GM19452 (cell line): ENCODE measurements at regions not wholly inside any gene's neighbourhood (a gene's known extent, or its start where the extent isn't known, plus 50 kb on each side); places are given as distances from the start of the nearest gene placed in this dataset.

Experiments used
- ATAC-seq: cut with Tn5 transposase; IDR thresholded peaks from one replicate; pipeline ENCODE4 v1.9.1; 2021; ENCODE audit not compliant: unreplicated experiment

DNA sequence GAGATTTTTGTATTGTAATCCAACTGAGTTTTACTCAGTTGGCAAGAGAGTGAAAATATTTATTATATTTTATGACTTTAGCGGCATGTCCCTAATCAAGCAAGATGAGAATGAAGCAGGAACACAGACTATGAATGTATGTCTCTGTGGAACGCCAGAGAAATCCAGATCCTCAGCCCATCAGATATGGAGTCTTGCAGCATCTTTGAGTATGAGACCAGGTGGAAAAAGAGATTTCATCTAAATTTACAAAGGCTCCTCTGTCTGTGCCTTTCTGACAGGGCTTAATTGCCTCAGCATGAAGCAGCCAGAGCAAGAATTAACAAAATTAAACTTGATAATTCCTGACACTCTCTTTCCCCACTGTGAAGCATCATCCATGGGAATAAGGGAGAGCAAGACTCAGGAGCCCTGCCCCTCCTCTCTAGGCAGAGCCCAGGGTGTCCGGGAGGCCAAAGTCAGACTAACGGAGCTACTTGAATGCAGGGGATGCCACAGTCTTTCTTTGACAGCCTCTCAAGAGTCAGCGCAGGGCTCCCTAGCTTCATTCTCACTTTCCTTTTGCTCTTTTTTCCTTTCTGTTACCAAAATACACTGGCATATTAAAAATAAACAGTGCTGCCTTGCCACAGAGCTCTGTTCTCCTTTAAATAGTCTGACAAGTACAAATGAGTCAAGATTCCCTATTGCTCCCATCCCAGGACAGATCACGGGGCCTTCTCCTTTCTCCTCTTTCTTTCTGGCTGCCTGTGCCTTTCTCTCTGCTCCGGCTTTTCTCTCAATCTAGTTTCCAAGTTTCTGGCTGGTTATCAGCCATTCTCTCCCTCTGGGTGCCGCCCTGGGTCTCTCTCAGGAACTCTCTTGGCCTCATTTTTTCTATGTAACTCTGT is 132.2 kb upstream of the INHBA start:
- ATAC-seq = no peak

DNA sequence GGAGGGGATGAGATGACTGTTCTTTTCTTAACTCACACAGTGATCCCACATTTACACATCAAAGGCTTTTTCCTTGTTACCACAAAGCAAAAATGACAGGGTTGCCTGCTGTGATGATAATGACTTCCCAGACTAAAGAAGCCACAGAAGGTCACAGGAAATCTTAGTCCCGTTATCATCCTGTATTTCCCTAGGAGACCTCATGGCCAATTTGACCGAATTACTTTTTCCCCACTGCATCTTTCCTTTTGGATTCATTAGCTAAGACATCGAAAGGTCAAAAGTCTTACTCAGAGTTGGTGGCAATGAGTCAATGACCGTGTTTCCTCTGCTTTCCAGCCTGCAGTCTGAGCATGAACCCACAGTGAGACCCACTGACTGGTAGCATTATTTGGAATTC is 130.1 kb upstream of the INHBA start:
- no peak for ATAC-seq

DNA sequence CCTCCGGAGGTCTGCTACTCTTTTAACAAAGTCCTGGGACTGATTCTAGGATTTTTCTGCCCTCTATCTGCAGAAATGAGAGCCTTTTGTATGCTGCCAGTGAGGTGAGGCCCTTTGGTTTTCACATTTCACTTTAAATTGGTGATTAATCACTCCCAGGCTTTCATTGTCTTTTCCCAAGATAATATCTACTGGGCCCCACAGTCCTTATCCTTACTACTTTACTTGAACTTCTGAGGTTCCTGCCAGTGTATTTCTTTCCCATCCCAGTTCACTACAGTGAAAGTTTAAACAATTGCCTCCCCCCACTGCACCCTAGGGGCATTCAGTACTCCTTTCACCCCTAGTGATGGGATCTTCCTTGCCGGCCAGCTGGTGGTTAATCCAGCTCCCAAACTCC is 127.4 kb upstream of the INHBA start:
- ATAC-seq = no peak

DNA sequence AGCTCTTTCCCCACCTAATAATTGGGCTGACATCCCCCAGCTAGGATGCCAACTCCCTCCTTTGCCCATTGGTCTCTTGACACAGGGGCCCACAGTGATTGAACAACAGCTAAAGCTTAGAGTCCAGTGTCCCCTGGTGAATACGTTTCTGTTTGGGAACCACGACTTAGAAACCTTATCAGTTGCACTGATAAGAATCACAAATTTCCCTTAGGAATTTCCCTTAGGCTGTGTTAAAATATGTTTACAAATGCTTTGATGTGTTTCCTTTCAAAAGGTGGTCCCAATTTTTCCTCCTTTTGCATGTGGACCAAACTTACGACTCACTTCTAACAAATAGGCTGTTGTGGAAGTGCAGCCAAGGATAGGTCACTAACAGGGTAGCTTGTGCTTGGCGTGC is 126.0 kb upstream of the INHBA start:
- ATAC-seq = no peak

DNA sequence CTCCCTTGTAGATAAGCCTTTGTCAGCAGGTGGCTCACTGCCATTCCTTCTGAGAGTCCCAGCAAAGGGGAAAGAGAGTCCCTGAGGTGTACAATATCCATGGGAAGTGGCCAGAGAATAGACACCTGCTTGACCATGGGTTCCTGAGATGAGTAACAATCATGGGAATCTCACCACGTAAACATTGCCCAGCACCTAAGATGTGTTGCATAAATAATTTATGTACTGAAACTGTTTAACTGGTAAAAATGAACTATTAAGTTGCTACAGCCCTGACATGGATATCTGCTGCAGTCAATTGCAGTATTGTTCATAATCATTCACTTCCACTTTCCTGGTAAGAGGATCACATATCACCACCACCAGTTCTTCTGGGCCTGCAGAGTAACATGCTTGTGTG is 123.8 kb upstream of the INHBA start:
- no peak for ATAC-seq

DNA sequence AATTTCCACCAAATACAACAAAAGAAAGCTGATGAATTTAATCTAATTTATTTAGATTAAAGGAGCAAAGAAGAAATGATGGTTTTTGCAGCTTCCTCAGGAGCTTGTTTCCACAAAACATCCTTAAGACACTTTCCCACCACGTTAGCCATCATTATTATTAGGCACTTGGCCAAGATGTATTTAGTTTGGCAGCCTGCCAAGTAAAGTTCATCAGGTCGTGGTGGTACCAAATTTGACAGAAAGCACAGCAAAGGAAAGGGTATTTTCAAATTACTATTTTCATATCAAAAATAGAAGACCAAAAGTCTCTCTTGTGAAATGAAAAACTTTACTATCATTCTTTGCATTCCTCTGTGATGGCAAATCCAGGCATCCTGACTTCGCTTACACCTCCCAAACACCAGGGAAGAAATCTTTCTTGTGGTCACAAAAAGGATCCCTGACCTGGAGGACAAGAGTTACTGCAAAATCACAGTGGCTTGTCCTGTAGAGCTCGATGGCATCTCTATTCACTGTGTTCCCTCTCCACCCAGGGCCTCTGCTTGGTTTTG is 123.1 kb upstream of the INHBA start:
- no peak for ATAC-seq

DNA sequence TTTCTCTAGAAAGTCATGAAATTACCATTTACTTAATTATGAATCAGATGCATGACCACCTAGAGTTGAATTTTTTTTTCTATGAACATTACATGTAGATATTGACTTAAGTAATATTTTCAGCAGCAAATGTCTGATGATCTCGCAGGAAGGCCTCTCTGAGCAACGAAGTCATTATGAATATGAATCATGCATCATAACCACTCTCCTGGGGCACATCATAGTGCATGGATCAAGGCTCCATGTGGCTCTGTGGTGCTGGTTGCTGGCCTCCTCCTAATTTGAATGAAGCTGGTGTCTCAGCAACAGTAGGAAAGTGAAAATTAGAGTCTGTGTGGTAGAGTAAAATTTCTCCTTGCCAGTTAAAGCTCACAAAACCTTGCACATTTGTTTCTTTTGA is 121.4 kb upstream of the INHBA start:
- ATAC-seq = no peak

DNA sequence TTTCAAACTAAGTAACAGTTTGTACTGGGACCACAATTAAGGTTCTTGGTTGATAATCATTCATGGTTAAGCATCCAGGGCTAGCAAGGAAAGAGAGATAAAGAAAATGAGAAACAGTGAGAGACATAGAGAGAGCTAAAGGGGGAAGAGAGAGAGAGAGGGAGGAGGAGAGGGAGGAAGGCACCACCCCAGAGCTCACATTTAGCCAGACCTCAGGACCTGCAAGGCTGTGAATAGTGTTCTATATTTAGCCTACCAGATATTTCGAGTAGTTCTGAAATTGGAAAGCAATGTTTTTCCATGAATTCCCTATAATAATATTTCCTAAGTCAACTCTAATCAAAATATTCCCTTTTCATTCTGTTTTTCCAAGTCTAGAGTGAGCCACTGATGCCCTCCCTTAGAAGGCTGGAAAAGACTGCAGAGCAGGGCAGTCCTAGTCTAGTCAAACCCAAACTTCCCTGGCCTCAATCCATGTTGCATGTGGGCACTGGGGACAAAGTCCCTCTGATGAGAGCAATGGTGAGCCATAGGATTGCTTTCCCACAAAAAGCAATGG is 119.4 kb upstream of the INHBA start:
- ATAC-seq = no peak

DNA sequence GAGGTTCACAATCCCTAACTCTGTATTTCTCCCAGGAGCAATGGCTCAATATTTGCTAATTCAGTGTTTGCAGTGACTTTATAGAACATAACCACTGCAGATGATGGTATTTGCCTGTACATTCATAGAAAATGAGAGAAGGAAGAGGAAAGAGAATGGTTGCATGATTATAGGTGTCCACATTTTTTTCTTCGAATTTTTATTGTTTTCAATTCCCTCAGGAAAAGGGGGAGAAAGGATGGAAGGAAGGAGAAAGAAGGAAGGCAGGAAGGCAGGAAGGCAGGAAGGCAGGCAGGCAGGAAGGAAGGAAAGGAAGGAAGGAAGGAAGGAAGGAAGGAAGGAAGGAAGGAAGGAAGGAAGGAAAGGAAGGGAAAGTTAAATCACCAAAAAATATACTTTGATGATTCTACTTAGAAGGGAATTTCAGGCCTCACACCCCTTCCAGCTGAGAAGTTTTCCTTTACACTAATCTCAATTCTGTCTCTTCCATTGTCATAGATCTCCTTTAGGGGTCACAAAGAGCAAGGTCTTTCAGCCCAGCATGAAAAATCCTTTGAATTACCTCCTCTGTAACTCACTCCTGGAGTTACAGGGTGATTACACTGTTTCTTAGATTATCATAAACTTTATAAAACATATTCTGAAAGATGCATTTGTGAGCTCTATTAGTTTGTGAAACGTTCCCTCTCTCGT is 118.8 kb upstream of the INHBA start:
- ATAC-seq = no peak

DNA sequence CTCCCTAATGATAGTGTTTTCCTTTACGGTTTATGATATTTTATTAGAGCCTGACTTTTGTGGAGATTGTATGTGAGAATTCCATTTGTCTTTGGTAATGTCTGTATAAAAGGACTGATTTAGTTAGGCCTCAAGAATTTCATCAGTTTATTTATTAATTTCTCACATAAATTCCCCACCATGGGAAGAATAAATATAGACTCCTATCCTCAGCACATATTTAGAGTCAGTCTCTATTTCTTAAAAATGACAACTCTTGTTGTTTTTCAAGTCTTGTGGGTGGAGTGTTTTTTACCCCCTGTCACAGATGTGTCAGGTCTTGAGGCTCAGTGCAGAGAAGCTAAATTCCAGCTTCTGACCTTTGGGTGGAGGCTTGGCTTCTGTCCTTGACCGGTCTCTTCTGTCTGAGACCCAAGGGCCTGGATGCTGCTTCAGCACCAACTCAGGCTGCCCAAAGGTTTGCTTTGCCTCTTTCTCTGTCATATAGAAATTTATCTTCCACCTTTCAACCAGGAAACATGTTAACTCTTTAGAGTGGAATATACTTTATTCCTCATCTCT is 117.3 kb upstream of the INHBA start:
- ATAC-seq = no peak

DNA sequence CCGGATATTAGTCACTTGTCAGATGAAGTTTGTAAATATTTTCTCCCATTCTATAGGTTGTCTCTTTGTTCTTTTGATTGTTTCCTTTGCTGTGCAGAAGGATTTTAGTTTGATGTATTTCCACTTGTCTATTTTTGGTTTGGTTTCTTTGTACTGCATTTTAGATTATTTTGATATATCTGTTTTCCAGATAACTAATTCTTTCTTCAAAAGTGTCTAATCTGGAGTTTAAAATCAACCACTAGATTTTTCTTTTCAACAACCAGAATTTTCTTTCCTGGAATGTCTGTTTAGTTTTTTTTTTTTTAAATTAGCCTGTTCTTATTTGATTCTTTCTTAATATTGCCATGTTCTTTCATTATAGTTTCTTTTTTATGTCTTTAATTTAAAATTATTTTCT is 116.8 kb upstream of the INHBA start:
- no peak for ATAC-seq

DNA sequence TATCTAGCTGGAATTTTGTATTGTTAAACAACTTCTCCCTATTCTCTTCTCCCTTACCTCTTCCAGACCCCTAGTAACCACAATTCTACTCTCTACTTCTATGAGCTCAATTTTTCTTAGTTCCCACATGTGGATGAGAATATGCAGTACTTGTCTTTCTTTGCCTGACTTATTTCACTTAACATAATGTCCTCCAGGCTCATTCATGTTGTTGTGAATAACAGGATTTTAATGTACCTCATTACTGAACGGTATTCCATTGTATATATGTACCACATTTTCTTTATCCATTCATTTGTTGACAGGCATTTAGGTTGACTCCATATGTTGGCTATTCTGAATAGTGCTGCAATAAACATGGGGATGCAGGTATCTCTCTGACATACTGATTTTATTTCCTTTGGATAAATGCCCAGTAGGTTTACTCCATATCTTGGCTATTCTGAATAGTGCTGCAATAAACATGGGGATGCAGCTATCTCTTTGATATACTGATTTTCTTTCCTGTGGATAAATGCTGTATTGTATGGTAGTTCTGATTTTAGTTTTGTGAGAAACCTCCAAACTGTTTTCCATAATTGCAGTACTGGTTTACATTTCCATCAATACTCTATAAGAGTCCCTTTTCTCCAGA is 116.0 kb upstream of the INHBA start:
- no peak for ATAC-seq

DNA sequence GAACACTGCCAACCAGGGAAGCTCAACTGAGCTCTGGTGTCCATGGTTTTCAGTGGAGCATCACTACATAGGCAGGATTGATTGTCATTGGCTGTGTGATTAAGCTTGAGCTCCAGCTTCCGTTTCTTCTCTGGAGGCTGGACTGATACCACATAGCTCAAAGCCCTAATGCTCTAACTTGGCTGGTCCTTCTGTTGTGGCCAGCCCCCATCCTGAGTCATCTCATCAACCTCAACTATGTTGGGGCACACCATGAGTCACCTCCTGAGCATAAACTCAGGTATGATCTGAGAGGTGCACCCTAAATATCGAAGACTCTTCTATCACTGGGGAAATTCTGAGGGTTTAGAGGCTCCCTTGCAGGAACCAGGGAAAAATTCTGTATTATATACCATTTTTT is 114.5 kb upstream of the INHBA start:
- ATAC-seq = no peak

DNA sequence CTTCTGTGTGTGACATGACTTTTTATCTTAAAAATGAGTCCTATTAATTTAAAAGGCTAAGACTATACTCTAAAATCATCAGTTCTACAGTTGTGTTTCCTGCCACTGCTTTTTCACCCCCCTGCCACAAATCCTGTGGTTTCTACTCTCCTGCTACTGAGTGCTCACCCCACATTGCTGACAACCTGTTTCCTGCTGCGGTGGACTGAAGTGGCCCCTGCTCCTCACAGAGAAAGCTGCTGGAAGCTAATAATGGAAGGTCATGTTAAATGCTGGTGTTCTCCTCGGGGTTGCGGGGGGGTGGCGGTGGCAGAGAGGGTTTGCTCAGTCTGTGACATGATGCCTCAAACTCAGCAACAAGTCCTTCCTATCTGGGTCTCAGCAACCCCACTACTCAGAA is 113.2 kb upstream of the INHBA start:
- peak; percentile 58 for ATAC-seq

DNA sequence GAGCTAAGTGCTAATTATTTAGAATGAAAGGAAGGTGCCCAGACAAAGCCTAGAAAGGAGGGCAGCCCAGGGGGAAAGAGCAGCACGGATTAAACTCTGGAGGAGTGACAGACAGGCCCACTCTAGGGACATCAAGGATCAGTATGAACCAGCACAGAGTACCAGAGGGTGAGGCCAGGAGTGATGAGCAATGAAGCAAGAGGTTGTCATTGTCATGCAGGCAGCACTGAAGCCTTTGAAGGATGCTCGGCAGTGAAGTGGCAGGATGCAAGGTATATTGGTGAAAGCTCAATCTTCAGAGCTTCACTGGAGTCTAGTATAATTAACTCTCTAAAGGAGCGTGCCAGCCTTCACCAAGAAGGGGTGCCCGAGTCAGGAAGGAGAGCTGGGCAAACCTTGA is 112.0 kb upstream of the INHBA start:
- no peak for ATAC-seq

DNA sequence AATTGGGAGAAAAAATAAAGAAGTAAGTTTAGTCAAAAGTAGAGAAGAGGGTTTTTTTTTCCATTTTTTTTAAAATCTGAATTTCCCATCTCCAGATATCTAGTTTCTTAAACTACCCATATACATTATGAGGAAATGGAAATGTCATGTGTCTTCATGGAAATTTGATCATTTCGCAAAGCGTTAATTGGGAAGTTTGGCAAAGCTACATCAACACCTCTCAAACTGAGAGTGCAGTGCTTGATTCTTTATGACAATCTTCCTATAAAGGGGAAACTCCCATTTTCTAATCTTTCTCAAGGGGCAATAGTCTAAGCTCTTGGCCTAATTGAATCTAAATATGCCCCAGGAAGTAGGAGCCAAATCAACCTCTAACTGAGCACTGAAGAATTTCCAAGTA is 110.4 kb upstream of the INHBA start:
- no peak for ATAC-seq

DNA sequence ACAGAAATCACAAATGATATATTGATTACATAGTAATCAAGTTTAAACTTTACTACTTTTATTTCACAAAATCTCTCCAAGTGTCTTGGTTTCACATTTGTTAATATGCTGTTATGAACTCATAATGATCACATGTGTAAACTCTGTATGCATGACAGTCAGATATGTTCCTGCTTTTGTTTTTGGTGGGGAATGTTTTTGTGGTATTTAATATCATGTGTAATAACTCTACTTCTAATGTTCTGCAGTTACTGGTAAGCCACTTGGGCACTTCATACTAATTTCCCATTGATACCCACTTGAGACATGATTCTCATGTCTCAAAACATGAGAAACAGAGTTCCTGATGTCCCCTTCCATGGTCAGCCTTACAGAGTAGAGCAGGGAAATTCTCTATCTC is 109.1 kb upstream of the INHBA start:
- no peak for ATAC-seq

DNA sequence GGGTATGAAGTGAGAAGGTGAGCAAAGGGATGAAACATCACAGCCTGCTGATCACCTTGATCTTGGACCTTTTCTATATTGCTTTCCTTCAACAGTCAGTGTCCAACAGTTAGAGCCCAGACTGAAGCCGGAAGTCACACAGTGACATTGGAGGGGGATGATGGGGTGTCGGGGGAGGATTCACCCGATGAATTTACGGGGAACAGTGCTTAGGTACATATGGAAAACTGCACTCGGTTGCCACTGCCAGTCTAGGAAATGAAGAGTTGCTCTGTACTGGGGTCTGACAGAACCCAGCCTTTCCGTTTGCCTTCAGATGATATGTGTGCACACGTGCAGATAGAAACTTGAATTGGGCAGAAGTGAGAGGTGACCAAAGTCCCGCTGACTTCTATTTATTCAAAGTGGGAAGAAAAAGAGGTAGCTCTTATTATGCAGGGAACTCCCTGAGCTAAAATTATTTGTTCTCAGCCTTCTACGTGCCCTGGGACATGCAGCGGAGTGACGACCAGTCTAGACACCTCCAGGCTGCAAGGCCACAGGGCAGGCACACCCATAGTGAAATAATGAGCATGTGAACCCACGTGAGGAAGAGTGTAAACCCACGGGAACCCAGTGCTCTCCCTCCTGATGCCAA is 107.2 kb upstream of the INHBA start:
- peak; percentile 87 for ATAC-seq

DNA sequence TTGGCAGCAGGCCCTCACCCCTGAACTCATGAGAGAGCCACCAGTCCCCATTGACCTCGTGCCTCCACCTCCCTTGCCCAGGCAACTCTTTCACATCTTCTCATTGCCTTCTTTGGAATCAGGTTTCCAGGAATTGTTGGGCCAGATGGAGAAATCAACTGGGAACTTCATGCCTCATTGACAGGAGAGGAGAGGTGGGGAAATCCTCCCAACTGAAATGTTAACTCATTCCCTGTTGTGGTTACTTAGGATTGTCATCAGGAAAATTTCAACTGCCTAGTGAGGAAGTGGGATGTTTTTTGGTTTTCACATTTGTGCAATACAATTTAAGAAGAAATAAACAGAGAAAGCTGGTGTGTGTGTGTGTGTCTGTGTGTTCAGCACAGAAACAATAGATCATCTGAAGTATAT is 106.6 kb upstream of the INHBA start:
- ATAC-seq = no peak

DNA sequence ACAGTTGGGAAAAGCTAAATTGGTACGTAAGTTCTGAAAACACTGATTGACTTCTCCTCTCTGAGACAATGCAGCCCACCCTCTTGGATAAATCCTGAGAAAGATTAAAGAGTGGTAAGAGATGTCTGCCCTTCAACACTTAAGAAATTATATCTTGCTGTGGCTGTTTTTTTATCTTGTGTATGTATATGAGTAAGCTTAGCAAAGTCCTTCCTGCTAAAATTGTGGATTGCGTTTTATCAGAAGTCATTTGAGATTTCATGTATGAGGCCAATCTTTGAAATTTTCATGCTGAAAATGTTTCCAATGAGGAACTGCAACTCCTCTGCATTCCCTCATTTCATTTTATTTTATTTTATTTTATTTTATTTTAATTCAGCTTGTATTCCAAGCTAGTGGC is 106.2 kb upstream of the INHBA start:
- no peak for ATAC-seq

DNA sequence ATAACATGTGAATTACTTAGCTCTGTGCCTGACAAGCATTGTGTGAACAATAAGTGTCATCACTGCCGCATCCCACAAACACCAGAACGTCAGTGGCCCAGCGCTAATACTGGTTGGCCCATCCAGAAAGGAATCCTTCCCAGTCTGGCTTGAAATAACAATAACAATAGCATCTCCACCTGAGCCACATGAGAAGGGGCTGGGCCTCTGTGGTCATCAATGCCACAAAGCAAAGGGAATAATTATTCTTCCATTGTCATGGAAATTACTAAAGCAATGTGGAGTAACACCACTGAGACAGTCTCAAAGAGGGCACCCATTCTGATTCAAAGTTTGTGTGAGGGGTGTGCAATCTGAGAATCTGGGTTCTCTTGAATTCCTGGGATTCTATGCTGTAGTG is 105.7 kb upstream of the INHBA start:
- no peak for ATAC-seq
